ENCODE measurements at regions not wholly inside any gene's neighbourhood (a gene's known extent, or its start where the extent isn't known, plus 50 kb on each side); places are given as distances from the start of the nearest gene placed in this dataset.
"Not testable (repeated sequence)": the region's sequence is repeated elsewhere in the genome, so short reads cannot be mapped to it uniquely, and the experiment has no call there.

DNA sequence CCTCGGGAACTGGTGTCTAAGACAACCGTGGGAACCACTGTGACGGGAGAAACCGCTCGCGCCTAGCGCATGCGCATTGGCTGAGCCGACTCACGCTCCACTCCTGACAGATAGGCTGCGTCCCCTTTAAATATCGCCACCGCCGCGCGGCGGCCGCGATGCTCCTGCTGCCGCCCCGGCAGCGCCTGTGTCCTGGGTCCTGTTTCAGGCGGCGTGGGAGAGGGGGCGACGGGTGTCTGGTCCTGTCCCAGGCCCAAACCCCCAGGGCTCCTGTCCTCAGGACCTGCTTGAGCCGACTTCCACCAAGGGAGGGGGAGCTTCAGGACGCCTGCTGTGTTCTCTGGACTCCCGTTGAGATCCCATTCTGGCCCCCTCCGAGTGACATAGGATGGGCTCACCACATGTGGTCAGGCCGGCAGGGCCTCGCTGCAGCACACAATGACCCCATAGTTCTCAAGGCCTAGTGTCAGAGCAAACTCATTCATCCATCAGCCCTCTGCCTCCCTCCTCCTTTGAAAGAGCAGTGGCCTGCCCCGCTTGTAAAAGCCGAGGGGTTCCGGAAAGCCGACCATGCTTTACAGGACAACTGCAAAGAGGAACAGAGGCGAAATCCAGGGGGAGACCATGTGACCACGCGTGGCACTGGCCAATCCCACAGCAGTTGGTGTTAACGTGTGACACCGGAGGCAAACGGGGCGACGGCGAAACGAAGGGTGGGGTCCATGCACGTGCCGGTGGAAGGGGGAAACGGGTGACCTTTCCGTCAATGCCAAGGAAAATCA lies 710.0 kb upstream of the TPTE start:
- H3K9me3 ChIP-seq (ENCODE audit: control extremely low read depth in 1 of 5, control insufficient read depth in 4 of 5, insufficient read depth in 2 of 5, low read depth in 1 of 5, low read length in 4 of 5); H3K27me3 ChIP-seq (replicated peaks in 2 of 5; ENCODE audit: control insufficient read depth in 4 of 5, insufficient read depth in 5 of 5, low read length in 4 of 5); CTCF ChIA-PET; H3K4me3 ChIP-seq (ENCODE audit: control insufficient read depth in 1 of 7, extremely low read depth in 1 of 7, insufficient read depth in 4 of 7, low read depth in 2 of 7, low read length in 6 of 7); H3K27ac ChIP-seq (ENCODE audit: insufficient read depth in 1 of 2, low read depth in 1 of 2, low read length in 2 of 2, poor library complexity in 1 of 2, severe bottlenecking in 2 of 2); H3K36me3 ChIP-seq (ENCODE audit: control insufficient read depth in 4 of 4, insufficient read depth in 4 of 4, low read length in 3 of 4); DNase-seq; H3K4me1 ChIP-seq (ENCODE audit: control extremely low read depth in 1 of 4, control insufficient read depth in 4 of 4, insufficient read depth in 4 of 4, low read length in 3 of 4); POLR2A ChIA-PET: not testable (repeated sequence)
- WGBS (ENCODE audit: insufficient coverage), result 87% methylated on average over 9 of the region's 50 CpGs

DNA sequence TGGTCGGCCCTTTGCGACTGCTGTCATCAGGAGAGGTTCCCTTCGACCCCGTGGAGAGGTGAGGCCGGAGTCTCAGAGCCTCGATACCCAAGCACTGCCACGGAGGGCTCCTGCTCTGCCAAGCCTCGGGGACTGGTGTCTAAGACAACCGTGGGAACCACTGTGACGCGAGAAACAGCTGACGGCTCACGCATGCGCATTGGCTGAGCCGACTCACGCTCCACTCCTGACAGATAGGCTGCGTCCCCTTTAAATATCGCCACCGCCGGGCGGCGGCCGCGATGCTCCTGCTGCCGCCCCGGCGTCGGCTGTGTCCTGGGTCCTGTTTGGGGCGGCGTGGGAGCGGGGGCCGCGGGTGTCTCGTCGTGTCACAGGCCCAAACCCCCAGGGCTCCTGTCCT lies 708.9 kb upstream of the TPTE start:
- whole genome bisulfite sequencing (ENCODE audit: insufficient coverage), result 94% methylated on average over 15 of the region's 35 CpGs
- H3K9me3 ChIP-seq (ENCODE audit: control extremely low read depth in 1 of 5, control insufficient read depth in 4 of 5, insufficient read depth in 2 of 5, low read depth in 1 of 5, low read length in 4 of 5); POLR2A ChIA-PET; H3K27me3 ChIP-seq (replicated peaks in 2 of 5; ENCODE audit: control insufficient read depth in 4 of 5, insufficient read depth in 5 of 5, low read length in 4 of 5); H3K36me3 ChIP-seq (ENCODE audit: control insufficient read depth in 4 of 4, insufficient read depth in 4 of 4, low read length in 3 of 4); CTCF ChIA-PET; H3K27ac ChIP-seq (ENCODE audit: insufficient read depth in 1 of 2, low read depth in 1 of 2, low read length in 2 of 2, poor library complexity in 1 of 2, severe bottlenecking in 2 of 2); H3K4me1 ChIP-seq (ENCODE audit: control extremely low read depth in 1 of 4, control insufficient read depth in 4 of 4, insufficient read depth in 4 of 4, low read length in 3 of 4); DNase-seq; H3K4me3 ChIP-seq (ENCODE audit: control insufficient read depth in 1 of 7, extremely low read depth in 1 of 7, insufficient read depth in 4 of 7, low read depth in 2 of 7, low read length in 6 of 7): not testable (repeated sequence)

DNA sequence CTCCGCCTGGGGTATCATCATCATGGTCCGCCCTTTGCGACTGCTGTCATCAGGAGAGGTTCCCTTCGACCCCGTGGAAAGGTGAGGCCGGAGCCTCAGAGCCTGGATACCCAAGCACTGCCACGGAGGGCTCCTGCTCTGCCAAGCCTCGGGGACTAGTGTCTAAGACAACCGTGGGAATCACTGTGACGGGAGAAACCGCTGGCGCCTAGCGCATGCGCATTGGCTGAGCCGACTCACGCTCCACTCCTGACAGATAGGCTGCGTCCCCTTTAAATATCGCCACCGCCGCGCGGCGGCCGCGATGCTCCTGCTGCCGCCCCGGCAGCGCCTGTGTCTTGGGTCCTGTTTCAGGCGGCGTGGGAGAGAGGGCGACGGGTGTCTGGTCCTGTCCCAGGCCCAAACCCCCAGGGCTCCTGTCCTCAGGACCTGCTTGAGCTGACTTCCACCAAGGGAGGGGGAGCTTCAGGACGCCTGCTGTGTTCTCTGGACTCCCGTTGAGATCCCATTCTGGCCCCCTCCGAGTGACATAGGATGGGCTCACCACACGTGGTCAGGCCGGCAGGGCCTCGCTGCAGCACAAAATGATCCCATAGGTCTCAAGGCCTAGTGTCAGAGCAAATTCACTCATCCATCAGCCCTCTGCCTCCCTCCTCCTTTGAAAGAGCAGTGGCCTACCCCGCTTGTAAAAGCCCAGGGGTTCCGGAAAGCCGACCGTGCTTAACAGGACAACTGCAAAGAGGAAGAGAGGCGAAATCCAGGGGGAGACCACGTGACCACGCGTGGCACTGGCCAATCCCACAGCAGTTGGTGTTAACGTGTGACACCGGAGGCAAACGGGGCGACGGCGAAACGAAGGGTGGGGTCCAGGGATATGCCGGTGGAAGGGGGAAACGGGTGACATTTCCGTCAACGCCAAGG lies 707.2 kb upstream of the TPTE start:
- POLR2A ChIA-PET; H3K27ac ChIP-seq (ENCODE audit: insufficient read depth in 1 of 2, low read depth in 1 of 2, low read length in 2 of 2, poor library complexity in 1 of 2, severe bottlenecking in 2 of 2); H3K27me3 ChIP-seq (replicated peaks in 2 of 5; ENCODE audit: control insufficient read depth in 4 of 5, insufficient read depth in 5 of 5, low read length in 4 of 5); CTCF ChIA-PET; H3K4me3 ChIP-seq (ENCODE audit: control insufficient read depth in 1 of 7, extremely low read depth in 1 of 7, insufficient read depth in 4 of 7, low read depth in 2 of 7, low read length in 6 of 7); H3K9me3 ChIP-seq (ENCODE audit: control extremely low read depth in 1 of 5, control insufficient read depth in 4 of 5, insufficient read depth in 2 of 5, low read depth in 1 of 5, low read length in 4 of 5); DNase-seq; H3K36me3 ChIP-seq (ENCODE audit: control insufficient read depth in 4 of 4, insufficient read depth in 4 of 4, low read length in 3 of 4); H3K4me1 ChIP-seq (ENCODE audit: control extremely low read depth in 1 of 4, control insufficient read depth in 4 of 4, insufficient read depth in 4 of 4, low read length in 3 of 4): not testable (repeated sequence)
- WGBS (ENCODE audit: insufficient coverage), result no CpG with 5 or more reads among the region's 57 CpGs

DNA sequence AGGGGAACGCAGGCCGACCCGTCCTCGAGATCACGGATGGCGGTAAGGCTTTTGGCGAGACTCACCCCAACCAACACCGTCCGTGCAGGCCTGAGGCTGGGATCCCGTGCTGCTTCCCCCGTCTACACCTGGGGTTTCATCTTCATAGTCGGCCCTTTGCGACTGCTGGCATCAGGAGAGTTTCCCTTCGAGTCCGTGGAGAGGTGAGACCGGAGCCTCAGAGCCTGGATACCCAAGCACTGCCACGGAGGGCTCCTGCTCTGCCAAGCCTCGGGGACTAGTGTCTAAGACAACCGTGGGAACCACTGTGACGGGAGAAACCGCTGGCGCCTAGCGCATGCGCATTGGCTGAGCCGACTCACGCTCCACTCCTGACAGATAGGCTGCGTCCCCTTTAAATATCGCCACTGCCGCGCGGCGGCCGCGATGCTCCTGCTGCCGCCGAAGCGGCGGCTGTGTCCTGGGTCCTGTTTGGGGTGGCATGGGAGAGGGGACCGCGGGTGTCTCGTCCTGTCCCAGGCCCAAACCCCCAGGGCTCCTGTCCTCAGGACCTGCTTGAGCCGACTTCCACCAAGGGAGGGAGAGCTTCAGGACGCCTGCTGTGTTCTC lies 706.1 kb upstream of the TPTE start:
- H3K27me3 ChIP-seq (replicated peaks in 2 of 5; ENCODE audit: control insufficient read depth in 4 of 5, insufficient read depth in 5 of 5, low read length in 4 of 5); H3K27ac ChIP-seq (ENCODE audit: insufficient read depth in 1 of 2, low read depth in 1 of 2, low read length in 2 of 2, poor library complexity in 1 of 2, severe bottlenecking in 2 of 2); H3K4me1 ChIP-seq (ENCODE audit: control extremely low read depth in 1 of 4, control insufficient read depth in 4 of 4, insufficient read depth in 4 of 4, low read length in 3 of 4); POLR2A ChIA-PET; H3K36me3 ChIP-seq (ENCODE audit: control insufficient read depth in 4 of 4, insufficient read depth in 4 of 4, low read length in 3 of 4); H3K9me3 ChIP-seq (ENCODE audit: control extremely low read depth in 1 of 5, control insufficient read depth in 4 of 5, insufficient read depth in 2 of 5, low read depth in 1 of 5, low read length in 4 of 5); H3K4me3 ChIP-seq (ENCODE audit: control insufficient read depth in 1 of 7, extremely low read depth in 1 of 7, insufficient read depth in 4 of 7, low read depth in 2 of 7, low read length in 6 of 7); CTCF ChIA-PET; DNase-seq: not testable (repeated sequence)
- WGBS (ENCODE audit: insufficient coverage), result 93% methylated on average over 5 of the region's 43 CpGs

DNA sequence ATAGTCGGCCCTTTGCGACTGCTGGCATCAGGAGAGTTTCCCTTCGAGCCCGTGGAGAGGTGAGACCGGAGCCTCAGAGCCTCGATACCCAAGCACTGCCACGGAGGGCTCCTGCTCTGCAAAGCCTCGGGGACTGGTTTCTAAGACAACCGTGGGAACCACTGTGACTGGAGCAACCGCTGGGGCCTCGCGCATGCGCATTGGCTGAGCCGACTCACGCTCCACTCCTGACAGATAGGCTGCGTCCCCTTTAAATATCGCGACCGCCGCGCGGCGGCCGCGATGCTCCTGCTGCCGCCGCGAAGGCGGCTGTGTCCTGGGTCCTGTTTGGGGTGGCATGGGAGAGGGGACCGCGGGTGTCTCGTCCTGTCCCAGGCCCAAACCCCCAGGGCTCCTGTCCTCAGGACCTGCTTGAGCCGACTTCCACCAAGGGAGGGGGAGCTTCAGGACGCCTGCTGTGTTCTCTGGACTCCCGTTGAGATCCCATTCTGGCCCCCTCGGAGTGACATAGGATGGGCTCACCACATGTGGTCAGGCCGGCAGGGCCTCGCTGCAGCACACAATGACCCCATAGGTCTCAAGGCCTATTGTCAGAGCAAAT lies 704.5 kb upstream of the TPTE start:
- POLR2A ChIA-PET; H3K9me3 ChIP-seq (ENCODE audit: control extremely low read depth in 1 of 5, control insufficient read depth in 4 of 5, insufficient read depth in 2 of 5, low read depth in 1 of 5, low read length in 4 of 5); H3K36me3 ChIP-seq (ENCODE audit: control insufficient read depth in 4 of 4, insufficient read depth in 4 of 4, low read length in 3 of 4); H3K27ac ChIP-seq (ENCODE audit: insufficient read depth in 1 of 2, low read depth in 1 of 2, low read length in 2 of 2, poor library complexity in 1 of 2, severe bottlenecking in 2 of 2); CTCF ChIA-PET; H3K27me3 ChIP-seq (replicated peaks in 2 of 5; ENCODE audit: control insufficient read depth in 4 of 5, insufficient read depth in 5 of 5, low read length in 4 of 5); H3K4me1 ChIP-seq (ENCODE audit: control extremely low read depth in 1 of 4, control insufficient read depth in 4 of 4, insufficient read depth in 4 of 4, low read length in 3 of 4); H3K4me3 ChIP-seq (ENCODE audit: control insufficient read depth in 1 of 7, extremely low read depth in 1 of 7, insufficient read depth in 4 of 7, low read depth in 2 of 7, low read length in 6 of 7); DNase-seq: not testable (repeated sequence)
- WGBS (ENCODE audit: insufficient coverage), result 81% methylated on average over 4 of the region's 38 CpGs

DNA sequence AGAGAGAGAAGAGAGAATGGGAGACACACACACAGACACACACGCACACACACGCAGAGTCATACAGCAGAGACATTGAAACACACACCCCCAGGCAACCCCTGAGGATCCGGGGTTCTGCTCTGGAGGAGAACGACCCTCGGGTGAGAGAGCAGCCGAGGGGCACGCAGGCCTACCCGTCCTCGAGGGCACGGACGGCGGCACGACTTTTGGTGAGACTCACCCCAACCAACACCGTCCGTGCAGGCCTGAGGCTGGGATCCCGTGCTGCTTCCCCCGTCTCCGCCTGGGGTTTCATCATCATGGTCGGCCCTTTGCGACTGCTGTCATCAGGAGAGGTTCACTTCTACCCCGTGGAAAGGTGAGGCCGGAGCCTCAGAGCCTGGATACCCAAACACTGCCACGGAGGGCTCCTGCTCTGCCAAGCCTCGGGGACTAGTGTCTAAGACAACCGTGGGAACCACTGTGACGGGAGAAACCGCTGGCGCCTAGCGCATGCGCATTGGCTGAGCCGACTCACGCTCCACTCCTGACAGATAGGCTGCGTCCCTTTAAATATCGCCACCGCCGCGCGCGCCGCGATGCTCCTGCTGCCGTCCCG lies 703.4 kb upstream of the TPTE start:
- H3K36me3 ChIP-seq (ENCODE audit: control insufficient read depth in 4 of 4, insufficient read depth in 4 of 4, low read length in 3 of 4); H3K4me3 ChIP-seq (ENCODE audit: control insufficient read depth in 1 of 7, extremely low read depth in 1 of 7, insufficient read depth in 4 of 7, low read depth in 2 of 7, low read length in 6 of 7); CTCF ChIA-PET; H3K9me3 ChIP-seq (ENCODE audit: control extremely low read depth in 1 of 5, control insufficient read depth in 4 of 5, insufficient read depth in 2 of 5, low read depth in 1 of 5, low read length in 4 of 5); H3K27ac ChIP-seq (ENCODE audit: insufficient read depth in 1 of 2, low read depth in 1 of 2, low read length in 2 of 2, poor library complexity in 1 of 2, severe bottlenecking in 2 of 2); H3K27me3 ChIP-seq (replicated peaks in 2 of 5; ENCODE audit: control insufficient read depth in 4 of 5, insufficient read depth in 5 of 5, low read length in 4 of 5); DNase-seq; POLR2A ChIA-PET; H3K4me1 ChIP-seq (ENCODE audit: control extremely low read depth in 1 of 4, control insufficient read depth in 4 of 4, insufficient read depth in 4 of 4, low read length in 3 of 4): not testable (repeated sequence)
- WGBS (ENCODE audit: insufficient coverage), result no CpG with 5 or more reads among the region's 43 CpGs

Measured in common myeloid progenitor, CD34-positive (primary cell).